Colonic mucosa (tissue), 4 donors: ENCODE measurements at regions not wholly inside any gene's neighbourhood (a gene's known extent, or its start where the extent isn't known, plus 50 kb on each side); places are given as distances from the start of the nearest gene placed in this dataset.

Source experiments
- DNase-seq: peaks from one replicate; pipeline ENCODE4 v3.0.0-alpha.2; 2020
- H3K27ac ChIP-seq: fragments of 200-600 bp; one replicate; pipeline ENCODE4 v1.8.0; 2021
- H3K27me3 ChIP-seq: fragments of 200-600 bp; one replicate; pipeline ENCODE4 v1.8.0; 2021
- H3K36me3 ChIP-seq: fragments of 200-600 bp; one replicate; pipeline ENCODE4 v1.8.0; 2021
- H3K4me1 ChIP-seq: fragments of 200-600 bp; one replicate; pipeline ENCODE4 v1.8.0; 2021; ENCODE audit warnings: mild to moderate bottlenecking
- H3K4me3 ChIP-seq: fragments of 200-600 bp; one replicate; pipeline ENCODE4 v1.8.0; 2021
- H3K9ac ChIP-seq, 2 donors: one replicate each; pipeline ENCODE4 v1.7.0; 2013; ENCODE audit warnings: control low read depth in 2 of 2, low read depth in 2 of 2, low read length in 2 of 2
- H3K9me3 ChIP-seq: fragments of 200-600 bp; one replicate; pipeline ENCODE4 v1.8.0; 2021
- CTCF ChIP-seq: fragments of 200-600 bp; IDR thresholded peaks from one replicate; pipeline ENCODE4 v1.8.0; 2022; ENCODE audit warnings: antibody characterized with exemption, mild to moderate bottlenecking
- intact Hi-C: fragments of 100-400 bp; cut with DNase I; formaldehyde crosslinking; loops from one replicate; pipeline ENCODE4 v1.14.1; 2022
- donor health status: healthy.
- donor health status: DM: no; HTN: no; CAD: no.
- donor health status: DM: no; HTN: no; CAD: no.

DNA sequence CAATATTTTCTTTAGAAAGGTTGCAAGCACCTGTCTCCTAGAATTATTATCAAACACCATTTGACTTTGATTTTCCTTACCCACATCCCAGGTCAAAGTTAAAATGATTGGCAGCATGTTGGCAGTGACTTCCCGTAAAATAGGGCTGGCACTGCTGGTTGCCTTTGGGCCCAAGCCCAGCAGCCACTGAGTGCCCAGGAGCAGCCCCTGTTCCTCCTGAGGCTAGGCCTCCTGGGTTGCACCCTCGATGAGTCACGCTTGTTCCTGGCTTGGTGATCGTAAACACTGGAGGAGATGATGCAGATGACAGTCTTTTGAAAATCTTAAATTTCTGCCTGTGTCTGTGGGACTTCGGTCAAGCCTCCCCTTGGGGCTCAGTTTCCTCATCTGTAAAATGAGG is 290.0 kb downstream of the TLE3 start:
- no peaks in the 10 kb centered on the region for H3K4me1 ChIP-seq
- no peaks in the 10 kb centered on the region for H3K27me3 ChIP-seq
- intact Hi-C loops, result no loop called here
- DNase-seq, result no peak
- no peak overlapping the region for H3K4me3 ChIP-seq
- H3K9me3 ChIP-seq, result no peaks in the 10 kb centered on the region
- TF ChIP-seq CTCF, result no peak
- H3K36me3 ChIP-seq, result no peaks in the 10 kb centered on the region
- no peak overlapping the region for H3K27ac ChIP-seq
- H3K9ac ChIP-seq, result no peak overlapping the region

DNA sequence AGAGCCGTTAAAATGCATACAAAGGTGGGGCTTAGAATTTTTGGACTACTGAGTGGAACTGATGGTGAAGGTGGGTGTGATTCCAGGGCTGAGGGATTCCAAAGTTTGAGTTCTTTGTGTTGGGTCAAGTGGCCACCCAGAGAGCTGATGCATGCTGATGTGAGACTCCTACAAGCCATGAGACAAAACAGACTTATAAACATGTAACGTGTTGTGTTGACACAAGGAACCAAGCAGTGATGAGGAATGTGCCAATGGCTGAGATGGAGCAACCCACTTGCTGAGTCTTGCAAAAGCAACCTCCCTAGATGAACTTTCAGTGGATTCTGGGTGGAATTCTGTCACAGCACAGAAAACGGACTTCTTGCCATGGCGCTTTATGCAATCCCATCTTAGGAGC is 289.0 kb downstream of the TLE3 start:
- Histone ChIP-seq H3K4me3 (no peak overlapping the region), H3K27me3 (no peaks in the 10 kb centered on the region)

DNA sequence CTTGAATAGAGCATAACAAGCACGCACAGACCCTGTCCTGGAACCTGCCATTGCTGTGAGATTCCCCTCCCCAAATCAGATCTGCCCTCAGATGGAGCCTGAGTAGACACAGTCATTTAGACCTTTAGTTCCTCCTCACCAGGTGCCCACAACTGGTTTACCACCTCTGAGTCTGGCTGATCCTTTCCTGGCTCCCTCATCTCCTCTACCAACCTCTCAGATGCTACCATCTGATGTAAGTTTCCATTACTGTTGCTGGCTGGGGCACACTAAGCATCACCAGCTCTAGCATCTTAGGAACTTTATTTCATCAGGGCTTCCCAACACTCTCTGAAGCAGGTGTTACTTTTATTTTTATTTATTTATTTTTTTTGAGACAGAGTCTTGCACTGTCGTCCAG is 288.3 kb downstream of the TLE3 start:
- no peaks in the 10 kb centered on the region for H3K27me3 ChIP-seq
- no peak overlapping the region for H3K4me3 ChIP-seq
- no peak overlapping the region for H3K9ac ChIP-seq
- no peak overlapping the region for H3K27ac ChIP-seq
- H3K36me3 ChIP-seq, result no peaks in the 10 kb centered on the region
- no peak for DNase-seq
- intact Hi-C loops, result no loop called here
- H3K4me1 ChIP-seq, result no peaks in the 10 kb centered on the region
- no peaks in the 10 kb centered on the region for H3K9me3 ChIP-seq
- TF ChIP-seq CTCF, result no peak

More for the DNA sequence above, 289.0 kb downstream of the TLE3 start:
- Histone ChIP-seq H3K27ac (no peak overlapping the region), H3K9me3 (no peaks in the 10 kb centered on the region), H3K4me1 (no peaks in the 10 kb centered on the region), H3K36me3 (no peaks in the 10 kb centered on the region), H3K9ac (no peak overlapping the region)
- no peak for DNase-seq
- no peak for TF ChIP-seq CTCF
- intact Hi-C loops, result no loop called here

DNA sequence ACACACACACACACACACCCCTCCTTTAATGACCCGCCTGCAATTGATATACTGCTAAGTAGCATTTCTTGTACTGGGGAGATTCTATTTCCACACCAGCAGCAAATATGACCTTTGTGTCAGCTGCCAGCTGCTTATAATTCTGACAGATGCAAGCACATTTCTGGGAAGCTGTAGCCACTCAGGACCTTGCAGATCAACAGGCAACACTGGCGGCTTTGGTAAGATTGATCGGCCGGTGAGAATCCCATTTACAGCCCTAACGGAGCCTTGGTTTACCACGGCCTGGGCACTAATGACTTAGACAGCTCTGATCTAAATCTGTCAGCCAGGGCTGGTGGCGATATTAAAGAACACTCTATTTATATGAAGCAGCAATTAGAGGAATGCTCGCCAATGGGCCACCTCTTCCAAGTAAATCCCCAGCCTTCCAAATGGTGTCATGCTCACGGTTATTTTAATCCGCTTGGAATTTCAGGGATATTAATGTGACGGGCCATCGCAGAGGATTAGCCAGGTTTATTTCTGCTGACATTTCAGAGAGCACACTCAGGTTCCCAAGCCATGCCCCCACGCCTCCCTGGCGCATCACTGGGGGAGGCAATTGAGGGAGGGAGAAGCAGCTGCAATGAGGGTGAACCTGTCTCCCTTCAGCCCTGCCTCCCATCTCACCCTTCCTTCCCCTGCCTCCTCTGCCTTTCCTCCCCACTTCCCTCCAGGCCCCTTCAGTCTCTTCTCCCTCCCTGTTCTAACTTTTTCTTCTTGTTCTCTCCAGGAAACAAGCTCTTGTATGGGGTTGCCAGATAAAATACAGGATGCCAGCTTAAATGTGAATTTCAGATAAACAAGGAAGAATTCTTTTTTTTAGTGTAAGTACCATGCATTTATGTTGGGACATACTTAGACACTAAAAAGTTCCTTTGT is 287.0 kb downstream of the TLE3 start:
- intact Hi-C loops, result no loop called here
- no peak for TF ChIP-seq CTCF
- H3K9me3 ChIP-seq, result no peaks in the 10 kb centered on the region
- no peak overlapping the region for H3K4me3 ChIP-seq
- no peaks in the 10 kb centered on the region for H3K4me1 ChIP-seq
- no peaks in the 10 kb centered on the region for H3K27me3 ChIP-seq
- H3K36me3 ChIP-seq, result no peaks in the 10 kb centered on the region
- no peak for DNase-seq
- H3K9ac ChIP-seq, result no peak overlapping the region
- no peak overlapping the region for H3K27ac ChIP-seq

- DNase-seq, result peak; percentile 61
- no peaks in the 10 kb centered on the region for H3K4me1 ChIP-seq
- H3K9me3 ChIP-seq, result no peaks in the 10 kb centered on the region
- no peak overlapping the region for H3K4me3 ChIP-seq
- no peaks in the 10 kb centered on the region for H3K36me3 ChIP-seq
- H3K27me3 ChIP-seq, result no peaks in the 10 kb centered on the region
- no peak overlapping the region for H3K9ac ChIP-seq
- no peak for TF ChIP-seq CTCF
- H3K27ac ChIP-seq, result no peak overlapping the region
- intact Hi-C loops, result no loop called here
These were observed 284.9 kb downstream of the TLE3 start for GRCh38 chr15:69812861-69813261.
